HFFc6 (cell line): ENCODE measurements at regions not wholly inside any gene's neighbourhood (a gene's known extent, or its start where the extent isn't known, plus 50 kb on each side); places are given as distances from the start of the nearest gene placed in this dataset.
A peak's percentile ranks its signal among the peaks of the same experiment; 100 is the strongest.
"Not testable (repeated sequence)": the region's sequence is repeated elsewhere in the genome, so short reads cannot be mapped to it uniquely, and the experiment has no call there.

ENCODE experiments used
- DNase-seq: peaks from one replicate; pipeline ENCODE4 v3.0.0-alpha.2; 2018
- H3K27ac Mint-ChIP-seq: 2 replicates; pipeline ENCODE4 v1.8.0; 2020; ENCODE audit warnings: mild to moderate bottlenecking, mixed read lengths
- H3K27me3 Mint-ChIP-seq: 2 replicates; pipeline ENCODE4 v1.8.0; 2021; ENCODE audit warnings: mild to moderate bottlenecking, moderate library complexity, mixed read lengths; ENCODE audit not compliant: insufficient read depth
- H3K36me3 Mint-ChIP-seq: 2 replicates; pipeline ENCODE4 v1.8.0; 2021; ENCODE audit warnings: low read depth, mixed read lengths
- H3K4me1 Mint-ChIP-seq: 2 replicates; pipeline ENCODE4 v1.8.0; 2020; ENCODE audit warnings: low read depth, mixed read lengths
- H3K4me3 Mint-ChIP-seq: 2 replicates; pipeline ENCODE4 v1.8.0; 2020; ENCODE audit warnings: mild to moderate bottlenecking, moderate library complexity, mixed read lengths
- H3K9me3 Mint-ChIP-seq: 2 replicates; pipeline ENCODE4 v1.8.0; 2020; ENCODE audit warnings: mild to moderate bottlenecking, mixed read lengths
- CTCF ChIP-seq: fragments of 200-600 bp; sonication (generic); IDR thresholded peaks from 2 replicates; pipeline ENCODE4 v1.5.0; 2021; ENCODE audit warnings: antibody characterized with exemption, mild to moderate bottlenecking

DNA sequence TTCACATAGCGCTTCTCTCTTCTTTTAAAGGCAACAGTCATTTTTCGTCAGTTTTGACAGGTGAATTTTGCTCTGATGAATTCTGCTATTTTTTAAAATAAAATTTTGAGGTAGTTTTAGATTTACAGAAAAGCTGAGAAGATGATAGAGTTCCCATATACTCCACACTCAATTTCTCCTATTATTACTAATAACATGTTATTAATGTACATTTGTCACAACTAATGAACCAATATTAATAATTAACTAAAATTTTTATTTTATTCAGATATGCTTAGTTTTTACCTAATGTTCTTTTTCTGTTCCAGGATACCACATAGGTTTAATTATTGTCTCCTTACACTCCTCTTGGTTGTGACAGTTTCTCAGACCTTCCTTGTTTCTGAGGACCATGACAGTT is 197.0 kb downstream of the ZC3H11B start:
- no peak for DNase-seq
- Mint-ChIP-seq H3K36me3 (no peaks in the 10 kb centered on the region), H3K27me3 (peaks cover 2% of the 10 kb centered on the region; the same call in 1 of the 2 replicates), H3K9me3 (no peaks in the 10 kb centered on the region; the same call in 1 of the 2 replicates), H3K27ac (no peak overlapping the region), H3K4me3 (no peak overlapping the region), H3K4me1 (peaks cover 18% of the 10 kb centered on the region; the same call in 1 of the 2 replicates)
- no peak for TF ChIP-seq CTCF

GRCh38 chr1:219415433-219415832 is 197.5 kb downstream of the ZC3H11B start:
- no peak for DNase-seq
- TF ChIP-seq CTCF, result no peak
- H3K4me3 Mint-ChIP-seq, result no peak overlapping the region
- no peaks in the 10 kb centered on the region for H3K36me3 Mint-ChIP-seq
- no peaks in the 10 kb centered on the region; the same call in 1 of the 2 replicates for H3K9me3 Mint-ChIP-seq
- H3K4me1 Mint-ChIP-seq, result peaks cover 18% of the 10 kb centered on the region; the same call in 1 of the 2 replicates
- H3K27me3 Mint-ChIP-seq, result peaks cover 2% of the 10 kb centered on the region; the same call in 1 of the 2 replicates
- H3K27ac Mint-ChIP-seq, result no peak overlapping the region

DNA sequence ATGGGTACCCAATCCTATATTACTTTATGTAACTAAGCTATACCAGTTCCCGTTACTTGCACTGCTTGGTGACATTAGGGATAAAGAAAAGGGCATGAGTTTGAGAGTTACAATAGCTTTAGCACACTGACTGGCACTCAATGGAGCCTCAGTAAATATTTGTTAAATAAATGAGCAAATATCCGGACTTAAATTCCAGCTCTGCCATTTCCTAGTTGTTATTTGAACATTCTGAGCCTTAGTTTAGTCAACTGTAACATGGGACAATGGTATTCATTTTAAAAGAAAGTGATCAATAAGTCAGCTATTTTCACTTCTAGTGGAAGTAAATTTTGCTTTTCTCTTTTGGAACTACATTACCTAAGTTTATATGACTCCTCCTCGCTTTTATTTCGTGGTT is 198.7 kb downstream of the ZC3H11B start:
- Mint-ChIP-seq H3K27me3 (peaks cover 2% of the 10 kb centered on the region; the same call in 1 of the 2 replicates), H3K4me1 (peaks cover 18% of the 10 kb centered on the region; the same call in 1 of the 2 replicates), H3K4me3 (no peak overlapping the region), H3K36me3 (no peaks in the 10 kb centered on the region), H3K9me3 (no peaks in the 10 kb centered on the region; the same call in 1 of the 2 replicates), H3K27ac (no peak overlapping the region)
- TF ChIP-seq CTCF, result no peak
- DNase-seq, result no peak

DNA sequence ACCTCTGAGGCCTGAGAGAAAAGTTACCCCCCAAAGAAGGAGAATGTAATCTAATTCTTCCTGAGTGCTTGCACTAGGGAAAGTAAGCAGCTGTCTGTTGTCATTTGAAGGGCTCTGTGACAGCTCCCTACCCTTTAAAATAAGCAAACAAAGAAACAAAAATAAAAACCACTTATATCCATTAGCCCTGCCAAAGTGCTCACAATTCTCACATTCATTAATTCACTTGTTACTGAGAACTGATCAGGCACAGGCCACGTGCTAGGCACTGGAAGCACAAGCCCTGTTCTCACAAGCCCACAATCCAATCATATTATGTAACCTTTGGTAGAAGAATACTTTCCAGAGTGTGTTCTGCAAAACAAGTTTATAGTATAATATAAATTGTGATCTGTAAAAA is 199.4 kb downstream of the ZC3H11B start:
- no peaks in the 10 kb centered on the region; the same call in 1 of the 2 replicates for H3K9me3 Mint-ChIP-seq
- peaks cover 18% of the 10 kb centered on the region; the same call in 1 of the 2 replicates for H3K4me1 Mint-ChIP-seq
- no peaks in the 10 kb centered on the region for H3K36me3 Mint-ChIP-seq
- H3K4me3 Mint-ChIP-seq, result no peak overlapping the region
- no peak for DNase-seq
- peak overlapping the region; percentile 49; the same call in 1 of the 2 replicates for H3K27ac Mint-ChIP-seq
- TF ChIP-seq CTCF, result no peak
- peaks cover 1% of the 10 kb centered on the region; the same call in 1 of the 2 replicates for H3K27me3 Mint-ChIP-seq

GRCh38 chr1:219412772-219413171 is 200.1 kb downstream of the ZC3H11B start:
- TF ChIP-seq CTCF, result no peak
- DNase-seq, result peak; percentile 76

DNA sequence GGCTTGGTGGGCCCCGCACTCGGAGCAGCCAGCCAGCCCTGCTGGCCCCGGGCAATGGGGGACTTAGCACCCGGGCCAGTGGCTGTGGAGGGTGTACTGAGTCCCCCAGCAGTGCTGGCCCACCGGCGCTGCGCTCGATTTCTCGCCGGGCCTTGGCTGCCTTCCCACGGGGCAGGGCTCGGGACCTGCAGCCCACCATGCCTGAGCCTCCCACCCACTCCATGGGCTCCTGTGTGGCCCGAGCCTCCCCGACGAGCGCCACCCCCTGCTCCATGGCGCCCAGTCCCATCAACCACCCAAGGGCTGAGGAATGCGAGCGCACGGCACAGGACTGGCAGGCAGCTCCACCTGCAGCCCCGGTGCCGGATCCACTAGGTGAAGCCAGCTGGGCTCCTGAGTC is 202.2 kb downstream of the ZC3H11B start:
- not testable (repeated sequence) for H3K4me3 Mint-ChIP-seq, H3K36me3 Mint-ChIP-seq, DNase-seq, H3K27me3 Mint-ChIP-seq, H3K27ac Mint-ChIP-seq, H3K9me3 Mint-ChIP-seq
- H3K4me1 Mint-ChIP-seq, result peaks cover 18% of the 10 kb centered on the region; the same call in 1 of the 2 replicates

More at GRCh38 chr1:219412772-219413171, 200.1 kb downstream of the ZC3H11B start:
- H3K4me1 Mint-ChIP-seq, result peaks cover 18% of the 10 kb centered on the region; the same call in 1 of the 2 replicates
- H3K36me3 Mint-ChIP-seq, result no peaks in the 10 kb centered on the region
- H3K9me3 Mint-ChIP-seq, result no peaks in the 10 kb centered on the region; the same call in 1 of the 2 replicates
- H3K27ac Mint-ChIP-seq, result peak overlapping the region; percentile 54; the same call in 1 of the 2 replicates
- H3K4me3 Mint-ChIP-seq, result no peak overlapping the region
- peaks cover 1% of the 10 kb centered on the region; the same call in 1 of the 2 replicates for H3K27me3 Mint-ChIP-seq
